ENCODE measurements at regions not wholly inside any gene's neighbourhood (a gene's known extent, or its start where the extent isn't known, plus 50 kb on each side); places are given as distances from the start of the nearest gene placed in this dataset.
A peak's percentile ranks its signal among the peaks of the same experiment; 100 is the strongest.
"Not testable (repeated sequence)": the region's sequence is repeated elsewhere in the genome, so short reads cannot be mapped to it uniquely, and the experiment has no call there.

DNA sequence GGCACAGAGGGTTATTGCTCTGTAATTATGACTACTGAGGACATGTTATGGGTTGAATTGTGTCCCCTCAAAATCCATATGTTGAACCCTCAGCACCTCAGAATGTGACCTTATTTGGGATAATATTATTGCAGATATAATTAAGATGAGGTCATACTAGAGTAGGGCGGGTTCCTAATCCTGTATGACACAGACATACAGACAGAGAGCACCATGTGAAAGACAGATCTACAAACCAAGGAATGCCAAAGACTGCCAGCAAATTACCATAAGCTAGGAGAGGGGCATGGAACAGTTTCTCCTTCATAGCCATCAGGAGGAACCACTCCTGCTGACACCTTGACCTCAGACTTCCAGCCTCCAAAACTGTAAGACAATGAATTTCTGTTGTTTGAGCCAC lies 115.2 kb upstream of the OTUD4 start:
- DNase-seq (ENCODE audit: low spot score), result no peak

DNA sequence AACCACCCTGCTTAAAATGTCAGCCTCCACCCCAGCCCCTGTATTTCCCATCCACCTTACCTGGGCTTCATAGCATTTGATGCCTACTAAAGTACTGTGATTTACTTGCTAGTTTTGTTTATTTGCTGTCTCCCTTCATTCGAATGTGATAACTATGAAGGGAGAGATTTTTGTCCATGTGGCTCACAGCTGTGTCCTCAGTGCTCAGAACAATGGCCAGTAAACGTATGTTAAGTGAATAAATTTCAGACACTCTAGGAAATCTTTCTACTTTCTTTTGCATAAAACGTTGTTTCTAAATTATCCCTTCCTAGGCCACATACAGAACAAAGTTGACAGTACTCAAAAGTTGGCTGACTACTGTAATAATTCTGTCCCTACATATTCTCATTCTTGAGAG lies 114.7 kb upstream of the OTUD4 start:
- DNase-seq (ENCODE audit: low spot score), result no peak

DNA sequence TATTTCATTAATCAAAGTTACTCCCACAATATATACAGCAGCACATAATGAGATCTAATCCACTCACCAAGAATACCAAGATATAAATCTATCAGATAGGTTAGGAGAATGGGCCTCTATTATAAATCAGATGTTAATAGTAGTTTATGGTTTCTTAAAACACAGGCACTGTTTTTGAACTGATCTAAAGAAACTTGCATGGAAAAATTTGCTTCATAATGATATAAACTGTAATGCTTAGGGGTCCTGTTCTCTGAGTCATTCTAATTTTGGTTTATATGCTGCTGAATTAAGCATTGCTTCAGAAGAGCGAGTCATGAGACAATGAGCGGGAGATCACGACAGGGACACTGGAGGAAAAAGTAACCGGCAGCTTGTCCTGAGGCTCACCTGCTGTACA lies 113.3 kb upstream of the OTUD4 start:
- no peak for DNase-seq (ENCODE audit: low spot score)

DNA sequence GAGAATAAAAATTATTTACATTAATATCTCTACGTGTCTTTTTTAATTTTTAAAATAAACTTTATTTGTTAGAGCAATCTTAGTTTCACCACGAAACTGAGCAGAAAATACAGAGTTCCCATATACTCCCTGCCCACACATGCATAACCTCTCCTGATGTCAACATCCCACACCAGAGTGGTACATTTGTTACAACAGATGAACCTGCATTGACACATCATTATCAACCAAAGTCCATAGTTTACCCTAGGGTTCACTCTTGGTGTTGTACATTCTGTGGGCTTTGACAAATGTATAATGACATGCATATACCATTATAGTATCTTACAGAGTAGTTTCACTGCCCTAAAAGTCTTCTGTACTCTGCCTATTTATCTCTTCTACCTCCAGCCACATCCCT lies 110.6 kb upstream of the OTUD4 start:
- no peak for DNase-seq (ENCODE audit: low spot score)

DNA sequence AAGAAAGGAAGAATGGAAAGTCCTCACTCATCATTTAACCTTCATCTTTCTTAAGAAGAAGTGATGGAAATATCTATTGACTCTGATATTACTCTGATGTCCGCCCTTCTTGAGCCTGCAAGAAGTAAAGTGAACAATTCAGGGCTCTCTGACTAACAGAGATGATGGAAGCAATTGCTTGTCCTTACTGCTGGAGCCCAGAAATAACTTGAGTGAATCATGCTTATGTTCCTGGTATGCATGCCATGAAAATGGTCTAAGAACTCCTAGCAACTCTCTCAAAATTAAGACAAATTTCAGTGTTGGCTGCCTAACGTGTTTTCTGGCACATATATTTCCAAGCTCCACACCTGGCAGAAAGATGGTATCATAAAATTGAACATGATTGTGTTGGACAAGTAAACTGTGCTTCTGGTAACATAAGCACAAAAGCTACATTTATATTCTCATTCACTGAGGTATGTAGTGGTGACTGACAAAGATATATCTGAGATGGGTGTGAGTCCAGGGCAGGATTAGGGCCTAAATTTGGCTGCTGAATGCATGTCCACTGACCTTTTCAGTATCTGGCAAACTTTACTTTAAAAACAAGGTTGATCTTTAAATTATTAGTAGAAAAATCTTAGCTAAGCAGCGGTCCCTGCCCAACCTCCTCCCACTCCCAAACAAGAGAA lies 109.2 kb upstream of the OTUD4 start:
- peak; percentile 54 for DNase-seq (ENCODE audit: low spot score)

DNA sequence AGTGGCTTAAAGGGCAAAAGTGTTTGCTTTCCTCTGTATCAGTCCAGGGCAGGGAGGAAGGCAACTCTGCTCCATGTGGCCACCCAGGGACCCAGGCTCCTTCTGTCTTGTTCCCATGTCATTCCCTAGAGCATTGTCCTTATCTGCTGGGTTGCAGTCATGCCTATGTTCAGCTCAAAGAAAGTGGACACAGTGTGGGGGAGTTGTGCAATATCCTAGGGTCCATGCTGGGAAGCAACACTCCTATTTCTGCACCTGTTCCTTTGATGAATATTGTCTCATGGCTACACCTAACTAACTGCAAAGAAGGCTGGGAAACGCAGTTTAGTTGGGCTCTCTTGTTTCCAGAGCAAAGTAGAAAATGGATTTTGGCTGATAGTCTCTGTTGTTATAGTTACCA lies 107.0 kb upstream of the OTUD4 start:
- no peak for DNase-seq (ENCODE audit: low spot score)

DNA sequence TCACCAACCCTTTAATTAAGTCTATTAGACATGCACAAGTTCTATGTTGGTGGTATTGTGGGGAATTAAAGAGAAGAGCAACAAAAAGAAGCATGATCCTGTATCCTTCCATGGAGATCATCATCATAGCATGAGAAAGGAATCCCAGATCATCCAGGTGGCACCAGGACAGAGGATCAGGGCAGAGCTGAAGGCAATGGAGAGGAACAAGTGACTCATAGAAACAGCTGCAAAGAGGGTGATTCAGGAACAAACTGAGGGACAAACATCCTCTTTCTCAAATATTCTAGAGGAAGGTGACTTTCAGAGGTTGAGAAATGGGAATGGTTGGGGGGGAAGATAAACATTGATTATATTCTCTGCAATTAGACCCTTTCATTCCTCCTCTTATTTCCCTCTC lies 105.5 kb upstream of the OTUD4 start:
- DNase-seq (ENCODE audit: low spot score), result peak; percentile 89

DNA sequence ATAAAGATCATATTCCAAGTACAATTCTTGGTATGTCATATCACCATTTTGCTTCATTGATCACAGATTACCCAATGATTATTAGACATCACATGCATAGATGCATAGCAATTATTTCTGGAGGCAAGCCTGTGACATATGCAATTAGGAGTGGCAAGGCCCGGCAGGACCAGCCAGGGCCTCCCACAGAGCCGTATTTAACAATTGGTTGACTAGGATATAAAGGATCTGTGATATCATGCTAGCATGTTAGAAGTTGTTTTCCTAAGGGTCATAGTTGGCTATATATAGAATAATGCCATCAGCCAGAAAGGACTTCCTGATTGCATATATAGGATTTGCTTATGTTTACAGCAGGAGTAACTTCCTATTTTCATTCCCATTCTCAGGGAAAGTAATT lies 103.5 kb upstream of the OTUD4 start:
- no peak for DNase-seq (ENCODE audit: low spot score)

DNA sequence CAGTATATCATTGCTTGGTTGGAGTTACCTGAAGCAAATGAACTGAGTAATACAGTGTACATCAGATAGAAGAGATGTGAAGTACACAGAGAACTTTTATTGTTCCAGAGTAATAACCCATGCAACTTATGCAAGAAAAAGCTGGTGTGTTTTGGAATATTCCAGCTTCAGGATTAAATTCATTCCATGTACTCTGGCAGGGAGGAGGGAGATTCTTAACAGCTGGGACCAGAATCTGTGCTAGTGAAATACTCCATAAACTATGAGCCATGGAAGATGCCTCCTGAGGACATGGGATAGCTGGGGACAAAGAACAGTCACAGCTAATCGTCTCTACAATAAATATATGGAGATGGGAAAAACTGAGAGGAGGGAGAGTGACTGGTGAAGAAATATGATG lies 101.6 kb upstream of the OTUD4 start:
- DNase-seq (ENCODE audit: low spot score), result no peak

DNA sequence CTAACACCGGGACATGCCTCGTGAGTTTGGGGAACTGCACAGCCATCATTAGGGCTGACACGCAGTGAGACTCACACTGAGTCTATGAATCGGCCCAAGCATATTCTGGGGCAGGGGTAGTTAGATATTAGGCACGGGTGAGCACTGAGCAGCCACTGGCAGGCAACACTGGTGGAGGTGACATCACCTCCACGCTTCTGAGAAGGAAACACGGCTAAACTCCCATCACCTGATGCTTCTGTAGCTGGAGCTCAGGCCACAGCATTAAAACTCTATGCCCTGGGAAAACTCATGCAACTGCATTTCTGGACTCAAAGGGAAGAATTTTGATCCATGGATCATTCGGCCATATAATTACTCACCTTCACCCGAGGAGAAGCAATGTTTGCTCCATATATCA lies 100.8 kb upstream of the OTUD4 start:
- DNase-seq (ENCODE audit: low spot score), result no peak

DNA sequence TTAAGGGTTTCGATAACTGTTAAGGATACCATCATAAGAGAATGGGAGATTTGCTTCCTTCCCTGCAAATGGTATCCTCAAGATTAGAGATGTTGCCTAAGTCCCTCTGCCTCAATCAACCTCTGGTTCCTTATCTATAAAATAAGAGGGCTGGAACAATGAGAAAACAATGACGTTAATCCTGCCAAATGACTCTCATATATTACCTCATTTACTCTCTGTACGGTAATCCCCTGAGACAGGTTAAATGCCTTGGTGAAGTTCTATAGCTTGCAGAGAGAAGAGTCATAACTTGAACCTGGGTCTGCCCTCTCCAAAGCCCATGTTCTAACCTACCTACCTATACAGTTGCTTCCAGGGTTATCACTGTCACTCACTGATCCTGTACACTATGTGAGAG lies 100.2 kb upstream of the OTUD4 start:
- DNase-seq (ENCODE audit: low spot score), result no peak

DNA sequence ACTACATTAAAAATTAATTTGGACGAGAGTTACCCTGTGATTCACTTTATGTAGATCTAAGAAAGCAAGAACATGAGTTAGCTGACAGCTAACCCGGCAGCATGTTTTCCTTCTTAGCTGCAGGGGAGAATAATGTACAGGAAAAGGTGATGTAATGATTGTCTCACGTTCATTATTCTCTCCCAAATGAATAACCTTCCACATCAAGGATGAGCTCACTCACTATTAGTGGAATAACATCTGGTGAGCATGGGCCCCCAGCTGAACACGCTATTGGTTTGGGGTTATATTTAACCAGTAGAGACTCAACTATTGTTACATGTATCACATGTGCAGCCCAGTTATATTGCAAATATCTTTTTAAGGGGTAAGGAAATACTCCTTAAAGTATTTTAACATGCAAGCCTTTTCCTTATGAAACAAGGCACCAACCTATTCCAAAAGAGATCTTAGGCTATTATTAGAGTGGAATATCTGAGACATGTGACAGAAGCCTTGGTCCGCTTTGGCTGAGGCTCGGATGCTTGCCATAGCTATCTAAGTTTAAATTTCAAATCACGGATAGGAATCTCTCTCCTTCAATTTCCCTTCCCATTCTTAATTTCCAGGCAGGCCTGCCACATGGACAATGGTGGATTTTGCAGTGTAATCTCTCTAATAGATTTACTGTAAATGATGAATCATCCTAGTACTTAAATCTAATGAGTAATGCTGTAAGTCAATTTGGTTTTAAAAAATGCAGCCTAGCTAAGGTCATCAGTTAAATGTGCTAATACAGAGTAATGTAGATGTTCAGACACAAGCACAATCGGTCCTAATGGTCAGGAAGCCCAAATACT lies 99.0 kb upstream of the OTUD4 start:
- peak; percentile 82 for DNase-seq (ENCODE audit: low spot score)

DNA sequence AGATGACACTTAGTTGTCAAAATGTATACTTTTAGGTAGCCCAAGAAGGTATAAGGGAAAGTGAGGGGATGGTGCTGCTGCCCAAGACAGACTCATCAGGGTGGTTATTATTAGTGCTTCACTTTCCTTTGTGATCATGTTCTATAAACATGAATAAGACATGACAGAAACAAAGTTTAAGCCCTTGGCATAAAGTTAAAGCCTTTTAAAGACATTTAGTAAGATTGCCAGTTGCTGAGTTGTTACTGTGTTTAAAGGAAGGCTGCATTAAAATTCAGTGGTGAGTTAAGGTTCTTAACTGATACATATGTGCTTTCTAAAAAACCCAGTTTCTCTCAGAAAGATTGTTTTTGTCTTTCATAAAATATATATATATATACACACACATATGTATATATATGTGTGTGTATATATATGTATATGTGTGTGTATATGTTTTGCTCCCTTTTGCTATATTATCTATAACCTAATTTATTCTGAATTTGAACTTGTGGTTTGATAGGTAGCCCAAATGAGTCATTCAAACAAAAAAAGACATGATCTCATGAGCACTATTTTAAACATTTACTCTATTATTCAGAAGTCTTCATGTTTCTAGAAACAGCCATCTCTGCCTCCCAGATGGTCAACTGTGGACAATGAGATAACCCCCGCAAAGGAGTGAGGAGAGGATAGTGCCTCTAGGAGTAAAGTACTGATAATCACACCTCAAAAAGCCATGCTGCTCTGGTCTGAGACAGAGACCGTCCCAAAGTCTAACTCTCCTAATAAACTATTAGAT lies 98.1 kb upstream of the OTUD4 start:
- peak; percentile 66 for DNase-seq (ENCODE audit: low spot score)

DNA sequence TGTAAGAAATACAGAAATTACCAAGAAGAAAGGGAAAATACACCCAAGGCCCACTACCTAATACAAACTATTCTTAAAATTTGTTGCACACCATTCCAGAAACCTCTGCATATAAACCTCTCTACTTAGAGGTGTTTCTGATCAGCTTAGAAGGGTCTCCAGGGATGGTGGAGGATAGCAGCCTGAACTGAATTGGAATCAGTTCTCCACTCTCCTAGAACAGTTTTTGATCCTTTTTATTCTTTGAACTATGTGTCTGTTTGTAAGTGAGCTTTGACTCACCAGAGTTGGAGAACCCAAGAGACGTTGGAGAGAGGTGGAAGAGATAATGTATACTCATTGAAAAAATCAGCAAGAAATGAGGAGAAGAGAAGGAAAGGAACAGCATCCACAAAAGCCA lies 96.6 kb upstream of the OTUD4 start:
- DNase-seq (ENCODE audit: low spot score), result no peak

DNA sequence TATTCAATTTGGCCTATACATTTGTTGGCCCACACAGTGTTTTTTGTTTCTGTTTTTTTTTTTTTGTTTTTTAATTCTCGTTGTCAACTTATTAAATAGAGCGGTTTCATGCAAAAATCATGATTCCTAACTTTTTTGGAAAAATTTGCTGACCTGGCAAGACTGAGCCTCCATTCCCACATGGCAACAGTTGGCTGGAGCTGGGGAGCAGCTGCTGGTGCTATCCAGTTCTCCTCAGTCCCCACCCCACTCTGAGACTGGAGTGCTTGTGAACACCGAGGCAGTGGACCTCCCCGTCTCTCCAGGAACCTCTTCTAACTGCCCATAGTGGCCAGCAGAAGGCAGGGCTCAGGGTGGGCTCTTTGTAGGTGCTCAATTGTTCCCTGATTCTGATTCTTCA lies 95.7 kb upstream of the OTUD4 start:
- DNase-seq (ENCODE audit: low spot score), result no peak

DNA sequence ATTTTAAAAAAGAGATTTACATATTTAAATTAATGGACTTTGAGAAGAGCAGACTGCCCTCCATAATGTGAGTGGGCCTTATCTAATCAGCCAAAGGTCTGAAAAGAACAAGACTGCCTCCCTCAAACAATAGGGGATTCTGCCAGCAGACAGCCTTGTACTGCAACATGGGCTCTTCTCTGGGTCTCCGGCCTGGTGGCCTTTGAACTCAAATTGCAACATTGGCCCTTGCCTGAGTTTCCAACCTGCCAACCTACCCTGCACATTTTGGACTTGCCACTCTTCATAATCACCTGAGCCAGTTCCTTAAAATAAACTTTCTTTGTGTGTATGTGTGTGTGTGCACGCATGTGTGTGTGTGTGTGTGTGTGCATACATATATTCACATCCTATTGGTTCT lies 90.8 kb upstream of the OTUD4 start:
- DNase-seq (ENCODE audit: low spot score), result no peak

DNA sequence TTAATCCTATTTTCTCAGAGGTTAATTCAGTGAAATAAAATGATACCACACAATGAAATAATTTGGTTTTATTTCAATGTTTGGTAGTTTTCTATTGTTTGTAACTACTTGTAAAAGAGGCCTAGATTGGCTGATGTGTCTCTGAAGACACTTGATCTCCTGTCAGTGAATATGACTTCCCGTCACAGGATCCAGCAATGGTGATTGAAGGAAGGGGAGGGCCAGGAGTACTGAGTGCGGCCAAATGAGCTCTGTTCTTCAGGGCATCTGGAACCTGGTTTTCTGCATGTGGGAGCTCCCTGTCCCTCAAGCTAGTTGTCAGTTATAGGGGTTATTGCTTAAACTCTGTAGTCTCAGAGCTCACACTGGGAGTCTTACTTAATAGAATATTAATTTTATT lies 86.5 kb upstream of the OTUD4 start:
- DNase-seq (ENCODE audit: low spot score), result no peak

DNA sequence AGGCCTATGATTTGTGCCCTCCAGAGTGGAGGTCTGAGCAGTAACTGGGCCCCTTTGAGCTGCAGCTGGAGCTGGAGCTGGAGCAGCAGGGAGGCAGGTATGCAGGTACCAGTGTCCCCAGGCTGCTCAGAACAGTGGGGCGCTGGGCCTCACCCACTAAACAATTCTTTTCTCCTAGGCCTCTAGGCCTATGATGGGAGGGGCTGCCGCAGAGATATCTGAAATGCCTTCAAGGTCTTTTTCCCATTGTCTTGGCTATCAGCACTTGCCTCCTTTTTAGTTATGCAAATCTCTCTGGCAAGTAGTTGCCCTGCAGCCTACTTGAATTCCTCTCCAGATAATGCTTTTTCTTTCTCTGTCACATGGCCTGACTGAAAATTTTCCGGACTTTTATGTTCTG lies 79.7 kb upstream of the OTUD4 start:
- no peak for DNase-seq (ENCODE audit: low spot score)

DNA sequence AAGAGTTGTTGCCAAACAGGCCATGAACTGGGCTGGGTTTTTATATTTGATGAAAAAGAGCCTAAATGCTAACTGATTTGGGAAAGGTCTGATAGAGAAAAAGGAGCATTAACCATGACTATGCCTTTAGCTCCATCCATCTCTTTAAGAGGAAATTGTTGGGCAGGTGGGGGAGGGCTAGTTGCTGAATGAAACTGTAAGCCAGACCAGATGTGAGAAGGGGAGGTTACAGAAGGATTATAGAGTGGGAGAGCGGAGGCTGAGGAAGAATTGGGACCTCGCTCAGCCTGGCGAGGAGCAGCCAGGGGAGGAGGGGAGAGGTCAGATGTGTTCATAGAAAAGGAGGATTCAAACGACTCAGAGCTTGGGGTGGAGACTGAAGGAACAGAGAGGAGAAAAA lies 74.9 kb upstream of the OTUD4 start:
- not testable (repeated sequence) for DNase-seq (ENCODE audit: low spot score)

DNA sequence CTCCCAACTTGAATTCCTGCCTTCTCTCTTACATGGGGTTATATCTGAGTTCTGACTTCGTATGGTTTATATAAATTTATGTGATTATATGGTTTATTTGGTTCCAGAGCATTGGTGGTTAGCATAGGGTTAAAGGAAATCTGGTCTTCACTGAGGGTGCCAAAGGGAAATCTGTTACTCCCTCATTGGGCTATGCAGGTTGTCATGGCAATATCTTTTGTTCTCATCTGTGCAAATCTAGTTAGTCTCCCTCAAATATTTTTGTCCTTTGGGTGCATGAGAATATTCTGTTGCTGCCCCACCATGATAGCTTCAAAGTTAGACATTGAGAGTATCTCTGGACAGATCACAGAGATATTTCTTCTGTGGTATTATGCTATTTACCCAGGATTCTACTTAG lies 71.8 kb upstream of the OTUD4 start:
- no peak for DNase-seq (ENCODE audit: low spot score)

DNA sequence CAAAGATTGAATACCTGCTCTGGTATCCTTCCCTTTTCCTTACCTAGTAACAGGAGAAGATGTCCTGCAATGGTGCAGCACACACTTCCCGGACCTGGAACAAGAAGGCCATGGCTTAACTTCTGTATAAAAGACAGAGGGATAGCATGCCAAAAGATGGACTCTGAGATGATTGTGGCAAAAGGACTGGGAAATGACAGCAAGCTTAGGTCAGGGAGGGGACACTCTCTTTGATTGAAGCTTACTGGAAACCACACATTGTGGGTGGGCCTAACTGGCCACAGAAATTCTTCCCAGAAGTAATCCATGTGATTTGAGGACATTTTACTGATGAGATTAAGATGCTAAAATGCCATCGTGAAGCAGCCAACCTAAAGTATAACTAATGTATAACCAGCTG lies 71.0 kb upstream of the OTUD4 start:
- no peak for DNase-seq (ENCODE audit: low spot score)

DNA sequence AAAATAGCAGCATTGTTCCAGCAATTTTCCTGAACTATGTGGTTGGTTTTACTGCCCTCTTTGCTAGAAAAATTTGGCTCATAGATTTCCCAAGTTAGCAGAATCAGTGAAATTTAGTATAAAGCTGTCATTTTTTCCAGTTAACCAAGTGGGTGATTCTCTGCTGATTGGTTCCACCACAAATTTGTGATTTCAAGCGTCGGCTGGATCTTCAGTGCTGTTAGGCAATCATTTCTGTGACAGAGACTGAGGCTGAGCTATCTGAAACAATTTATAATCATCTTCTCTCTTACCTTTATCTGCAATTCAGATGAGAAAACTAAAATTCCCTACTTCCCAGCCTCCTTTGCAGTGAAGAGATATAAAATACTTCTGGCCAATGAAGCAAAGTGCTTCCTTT lies 68.6 kb upstream of the OTUD4 start:
- DNase-seq (ENCODE audit: low spot score), result no peak

DNA sequence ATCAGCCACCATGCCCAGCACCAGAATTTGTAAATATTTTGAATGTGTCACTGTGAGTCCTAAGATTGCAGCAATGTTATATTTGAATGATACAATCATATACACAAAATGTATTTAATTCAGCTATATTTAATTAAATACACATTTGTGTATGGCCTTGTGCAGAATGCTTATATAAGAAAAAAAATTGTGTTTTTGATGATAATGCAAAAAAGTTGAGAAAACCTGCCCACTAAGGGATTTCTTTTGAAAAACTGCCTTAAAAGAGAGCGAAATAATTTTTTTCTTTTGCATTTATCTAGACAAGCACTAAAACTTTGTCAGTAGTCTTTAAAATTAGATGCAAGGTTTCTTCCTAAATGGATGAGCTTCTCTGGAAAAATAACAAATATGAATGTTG lies 68.1 kb upstream of the OTUD4 start:
- DNase-seq (ENCODE audit: low spot score), result no peak
